ENCODE measurements at regions not wholly inside any gene's neighbourhood (a gene's known extent, or its start where the extent isn't known, plus 50 kb on each side); places are given as distances from the start of the nearest gene placed in this dataset.

GRCh38 chr19:31803835-31804446 is 454.7 kb upstream of the TSHZ3 start:
- H3K27ac ChIP-seq (ENCODE audit: low read depth in 2 of 2, low read length in 2 of 2): no peak overlapping the region
- H3K4me3 ChIP-seq (ENCODE audit: low read length in 2 of 2): no peak overlapping the region
- H3K4me1 ChIP-seq (ENCODE audit: control insufficient read depth in 2 of 2, insufficient read depth in 2 of 2, low read length in 2 of 2): no peaks in the 10 kb centered on the region
- H3K27me3 ChIP-seq (ENCODE audit: control insufficient read depth in 2 of 2, insufficient read depth in 2 of 2, low read length in 2 of 2): no peaks in the 10 kb centered on the region
- no peak overlapping the region for H3K9ac ChIP-seq (ENCODE audit: low read depth in 1 of 2, low read length in 2 of 2)
- no peaks in the 10 kb centered on the region for H3K9me3 ChIP-seq (ENCODE audit: control insufficient read depth in 2 of 2, low read length in 2 of 2)
- no peaks in the 10 kb centered on the region for H3K36me3 ChIP-seq (ENCODE audit: control insufficient read depth in 2 of 2, insufficient read depth in 2 of 2, low read length in 2 of 2)

- no peaks in the 10 kb centered on the region for H3K4me1 ChIP-seq (ENCODE audit: control insufficient read depth in 2 of 2, insufficient read depth in 2 of 2, low read length in 2 of 2)
- no peaks in the 10 kb centered on the region for H3K9me3 ChIP-seq (ENCODE audit: control insufficient read depth in 2 of 2, low read length in 2 of 2)
- H3K9ac ChIP-seq (ENCODE audit: low read depth in 1 of 2, low read length in 2 of 2): no peak overlapping the region
- H3K27ac ChIP-seq (ENCODE audit: low read depth in 2 of 2, low read length in 2 of 2): no peak overlapping the region
- H3K36me3 ChIP-seq (ENCODE audit: control insufficient read depth in 2 of 2, insufficient read depth in 2 of 2, low read length in 2 of 2): no peaks in the 10 kb centered on the region
- no peak overlapping the region for H3K4me3 ChIP-seq (ENCODE audit: low read length in 2 of 2)
- no peaks in the 10 kb centered on the region for H3K27me3 ChIP-seq (ENCODE audit: control insufficient read depth in 2 of 2, insufficient read depth in 2 of 2, low read length in 2 of 2)
These were observed 455.4 kb upstream of the TSHZ3 start for GRCh38 chr19:31804668-31805067.

GRCh38 chr19:31810536-31811109 is 461.4 kb upstream of the TSHZ3 start:
- H3K9ac ChIP-seq (ENCODE audit: low read depth in 1 of 2, low read length in 2 of 2): no peak overlapping the region
- H3K36me3 ChIP-seq (ENCODE audit: control insufficient read depth in 2 of 2, insufficient read depth in 2 of 2, low read length in 2 of 2): no peaks in the 10 kb centered on the region
- no peaks in the 10 kb centered on the region for H3K9me3 ChIP-seq (ENCODE audit: control insufficient read depth in 2 of 2, low read length in 2 of 2)
- no peak overlapping the region for H3K4me3 ChIP-seq (ENCODE audit: low read length in 2 of 2)
- no peaks in the 10 kb centered on the region for H3K27me3 ChIP-seq (ENCODE audit: control insufficient read depth in 2 of 2, insufficient read depth in 2 of 2, low read length in 2 of 2)
- no peaks in the 10 kb centered on the region for H3K4me1 ChIP-seq (ENCODE audit: control insufficient read depth in 2 of 2, insufficient read depth in 2 of 2, low read length in 2 of 2)
- no peak overlapping the region for H3K27ac ChIP-seq (ENCODE audit: low read depth in 2 of 2, low read length in 2 of 2)

- Histone ChIP-seq H3K27me3 (ENCODE audit: control insufficient read depth in 2 of 2, insufficient read depth in 2 of 2, low read length in 2 of 2) (no peaks in the 10 kb centered on the region), H3K4me3 (ENCODE audit: low read length in 2 of 2) (no peak overlapping the region), H3K27ac (ENCODE audit: low read depth in 2 of 2, low read length in 2 of 2) (no peak overlapping the region), H3K9ac (ENCODE audit: low read depth in 1 of 2, low read length in 2 of 2) (no peak overlapping the region), H3K36me3 (ENCODE audit: control insufficient read depth in 2 of 2, insufficient read depth in 2 of 2, low read length in 2 of 2) (no peaks in the 10 kb centered on the region), H3K9me3 (ENCODE audit: control insufficient read depth in 2 of 2, low read length in 2 of 2) (no peaks in the 10 kb centered on the region), H3K4me1 (ENCODE audit: control insufficient read depth in 2 of 2, insufficient read depth in 2 of 2, low read length in 2 of 2) (no peaks in the 10 kb centered on the region)
These were observed 468.9 kb upstream of the TSHZ3 start for GRCh38 chr19:31817971-31818797.

GRCh38 chr19:31818798-31819105 is 469.5 kb upstream of the TSHZ3 start:
- Histone ChIP-seq H3K27ac (ENCODE audit: low read depth in 2 of 2, low read length in 2 of 2) (no peak overlapping the region), H3K27me3 (ENCODE audit: control insufficient read depth in 2 of 2, insufficient read depth in 2 of 2, low read length in 2 of 2) (no peaks in the 10 kb centered on the region), H3K4me1 (ENCODE audit: control insufficient read depth in 2 of 2, insufficient read depth in 2 of 2, low read length in 2 of 2) (no peaks in the 10 kb centered on the region), H3K9me3 (ENCODE audit: control insufficient read depth in 2 of 2, low read length in 2 of 2) (no peaks in the 10 kb centered on the region), H3K9ac (ENCODE audit: low read depth in 1 of 2, low read length in 2 of 2) (no peak overlapping the region), H3K36me3 (ENCODE audit: control insufficient read depth in 2 of 2, insufficient read depth in 2 of 2, low read length in 2 of 2) (no peaks in the 10 kb centered on the region), H3K4me3 (ENCODE audit: low read length in 2 of 2) (no peak overlapping the region)

- Histone ChIP-seq H3K36me3 (ENCODE audit: control insufficient read depth in 2 of 2, insufficient read depth in 2 of 2, low read length in 2 of 2) (no peaks in the 10 kb centered on the region), H3K27ac (ENCODE audit: low read depth in 2 of 2, low read length in 2 of 2) (no peak overlapping the region), H3K4me3 (ENCODE audit: low read length in 2 of 2) (no peak overlapping the region), H3K9ac (ENCODE audit: low read depth in 1 of 2, low read length in 2 of 2) (no peak overlapping the region), H3K4me1 (ENCODE audit: control insufficient read depth in 2 of 2, insufficient read depth in 2 of 2, low read length in 2 of 2) (no peaks in the 10 kb centered on the region), H3K9me3 (ENCODE audit: control insufficient read depth in 2 of 2, low read length in 2 of 2) (no peaks in the 10 kb centered on the region), H3K27me3 (ENCODE audit: control insufficient read depth in 2 of 2, insufficient read depth in 2 of 2, low read length in 2 of 2) (no peaks in the 10 kb centered on the region)
These were observed 470.6 kb upstream of the TSHZ3 start for GRCh38 chr19:31819837-31820236.

- Histone ChIP-seq H3K27me3 (ENCODE audit: control insufficient read depth in 2 of 2, insufficient read depth in 2 of 2, low read length in 2 of 2) (no peaks in the 10 kb centered on the region), H3K4me1 (ENCODE audit: control insufficient read depth in 2 of 2, insufficient read depth in 2 of 2, low read length in 2 of 2) (no peaks in the 10 kb centered on the region), H3K36me3 (ENCODE audit: control insufficient read depth in 2 of 2, insufficient read depth in 2 of 2, low read length in 2 of 2) (no peaks in the 10 kb centered on the region), H3K9ac (ENCODE audit: low read depth in 1 of 2, low read length in 2 of 2) (no peak overlapping the region), H3K9me3 (ENCODE audit: control insufficient read depth in 2 of 2, low read length in 2 of 2) (no peaks in the 10 kb centered on the region), H3K4me3 (ENCODE audit: low read length in 2 of 2) (no peak overlapping the region), H3K27ac (ENCODE audit: low read depth in 2 of 2, low read length in 2 of 2) (no peak overlapping the region)
These were observed 472.1 kb upstream of the TSHZ3 start for GRCh38 chr19:31821346-31821745.

GRCh38 chr19:31825134-31826094 is 476.2 kb upstream of the TSHZ3 start:
- H3K4me1 ChIP-seq (ENCODE audit: control insufficient read depth in 2 of 2, insufficient read depth in 2 of 2, low read length in 2 of 2): no peaks in the 10 kb centered on the region
- no peaks in the 10 kb centered on the region for H3K36me3 ChIP-seq (ENCODE audit: control insufficient read depth in 2 of 2, insufficient read depth in 2 of 2, low read length in 2 of 2)
- H3K4me3 ChIP-seq (ENCODE audit: low read length in 2 of 2): no peak overlapping the region
- no peak overlapping the region for H3K27ac ChIP-seq (ENCODE audit: low read depth in 2 of 2, low read length in 2 of 2)
- H3K27me3 ChIP-seq (ENCODE audit: control insufficient read depth in 2 of 2, insufficient read depth in 2 of 2, low read length in 2 of 2): no peaks in the 10 kb centered on the region
- H3K9ac ChIP-seq (ENCODE audit: low read depth in 1 of 2, low read length in 2 of 2): no peak overlapping the region
- no peaks in the 10 kb centered on the region for H3K9me3 ChIP-seq (ENCODE audit: control insufficient read depth in 2 of 2, low read length in 2 of 2)

GRCh38 chr19:31826325-31826724 is 477.1 kb upstream of the TSHZ3 start:
- H3K9me3 ChIP-seq (ENCODE audit: control insufficient read depth in 2 of 2, low read length in 2 of 2): no peaks in the 10 kb centered on the region
- H3K4me3 ChIP-seq (ENCODE audit: low read length in 2 of 2): no peak overlapping the region
- H3K4me1 ChIP-seq (ENCODE audit: control insufficient read depth in 2 of 2, insufficient read depth in 2 of 2, low read length in 2 of 2): no peaks in the 10 kb centered on the region
- H3K36me3 ChIP-seq (ENCODE audit: control insufficient read depth in 2 of 2, insufficient read depth in 2 of 2, low read length in 2 of 2): no peaks in the 10 kb centered on the region
- no peak overlapping the region for H3K9ac ChIP-seq (ENCODE audit: low read depth in 1 of 2, low read length in 2 of 2)
- H3K27me3 ChIP-seq (ENCODE audit: control insufficient read depth in 2 of 2, insufficient read depth in 2 of 2, low read length in 2 of 2): no peaks in the 10 kb centered on the region
- no peak overlapping the region for H3K27ac ChIP-seq (ENCODE audit: low read depth in 2 of 2, low read length in 2 of 2)
